ENCODE measurements at regions not wholly inside any gene's neighbourhood (a gene's known extent, or its start where the extent isn't known, plus 50 kb on each side); places are given as distances from the start of the nearest gene placed in this dataset.

DNA sequence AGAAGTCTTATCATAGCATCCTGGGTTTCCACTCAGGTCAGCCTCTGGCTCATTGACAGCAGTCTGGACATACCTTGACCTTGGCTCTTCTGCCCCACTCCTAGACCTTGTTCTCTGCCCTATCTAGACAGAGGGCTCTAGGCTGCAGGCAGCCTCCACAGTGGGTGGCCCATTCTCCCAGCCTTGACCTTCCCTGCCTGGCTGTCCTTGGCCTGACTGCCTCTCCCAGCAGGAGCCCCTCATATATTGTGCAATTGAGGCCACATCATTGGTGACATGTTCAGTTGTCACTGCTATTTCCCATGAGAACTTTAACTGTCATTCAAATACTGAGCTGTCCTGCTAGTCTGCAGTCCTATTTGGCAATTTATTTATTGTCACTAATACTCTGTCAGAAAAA lies 503.4 kb downstream of the PLXNA4 start:
- no peak for DNase-seq

GRCh38 chr7:132072165-132072564 lies 504.1 kb downstream of the PLXNA4 start:
- no peak for DNase-seq

DNA sequence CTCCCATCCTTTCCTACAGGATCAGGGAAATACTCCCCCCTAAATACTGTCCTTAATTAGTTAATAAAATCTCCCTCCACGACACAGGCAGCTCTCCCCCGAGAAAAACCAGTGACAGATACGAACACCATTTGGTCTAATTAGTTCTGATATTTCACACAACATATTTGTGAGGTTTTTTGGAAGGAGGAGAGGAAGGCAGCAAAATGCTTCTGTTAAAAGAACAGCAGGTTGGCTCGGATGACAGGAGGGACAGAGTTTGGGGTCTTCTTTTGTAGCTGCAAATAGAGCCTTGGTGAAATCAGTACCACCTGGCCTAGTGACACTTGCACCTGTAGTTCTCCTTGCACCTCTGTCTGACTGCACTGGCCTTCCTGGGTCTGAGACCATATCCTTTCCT lies 507.0 kb downstream of the PLXNA4 start:
- no peak for DNase-seq

DNA sequence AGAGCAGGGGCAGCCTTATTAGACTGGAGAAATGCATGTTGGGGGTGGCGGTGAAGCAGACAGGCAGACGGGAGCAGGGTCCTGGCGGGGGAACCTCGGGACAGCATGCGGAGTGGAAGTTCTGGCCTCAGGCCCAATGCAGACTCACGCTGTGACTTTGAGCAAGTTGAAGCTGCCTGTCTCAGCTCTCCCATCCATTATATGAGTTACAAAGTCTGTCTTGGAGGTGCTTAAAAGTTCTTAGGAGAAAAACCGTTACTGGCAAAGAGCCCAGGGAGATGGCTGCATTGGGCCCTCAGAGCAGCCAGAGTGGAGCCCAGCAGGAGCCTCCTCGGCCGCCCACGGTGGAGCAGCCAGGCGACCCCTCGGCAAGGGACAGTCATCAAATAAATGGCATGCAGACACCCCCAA lies 509.5 kb downstream of the PLXNA4 start:
- DNase-seq: no peak

DNA sequence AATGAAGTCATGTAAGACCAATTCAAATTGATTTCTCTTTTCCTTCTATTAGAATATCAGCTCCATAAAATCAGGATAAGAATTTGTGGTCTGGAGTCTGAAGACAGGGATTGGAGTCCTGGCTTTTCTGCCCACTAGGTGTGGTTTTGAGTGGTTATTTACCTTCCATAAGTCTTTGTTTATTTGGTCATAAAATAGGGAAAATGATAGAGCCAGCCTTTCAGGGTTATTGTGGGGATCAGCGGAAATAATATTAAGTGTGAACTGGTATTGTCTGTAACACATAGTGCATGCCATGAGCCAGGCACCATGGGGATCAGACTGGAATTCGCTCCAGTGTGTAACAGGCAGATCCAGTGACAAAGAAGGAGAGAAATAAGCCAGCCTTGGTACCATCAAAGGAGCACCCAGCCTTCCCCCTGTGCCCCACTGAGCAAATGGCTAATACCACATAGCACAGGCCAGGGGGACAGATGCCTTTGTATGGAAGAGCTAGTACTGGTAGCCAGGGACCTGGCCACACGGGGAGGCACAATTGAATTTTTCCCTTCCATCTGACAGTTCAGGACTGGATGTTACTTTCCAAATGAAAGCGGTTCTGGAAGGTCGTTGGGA lies 509.7 kb upstream of the PODXL start:
- no peak for DNase-seq

GRCh38 chr7:132065193-132065988 lies 509.0 kb upstream of the PODXL start:
- DNase-seq: no peak

DNA sequence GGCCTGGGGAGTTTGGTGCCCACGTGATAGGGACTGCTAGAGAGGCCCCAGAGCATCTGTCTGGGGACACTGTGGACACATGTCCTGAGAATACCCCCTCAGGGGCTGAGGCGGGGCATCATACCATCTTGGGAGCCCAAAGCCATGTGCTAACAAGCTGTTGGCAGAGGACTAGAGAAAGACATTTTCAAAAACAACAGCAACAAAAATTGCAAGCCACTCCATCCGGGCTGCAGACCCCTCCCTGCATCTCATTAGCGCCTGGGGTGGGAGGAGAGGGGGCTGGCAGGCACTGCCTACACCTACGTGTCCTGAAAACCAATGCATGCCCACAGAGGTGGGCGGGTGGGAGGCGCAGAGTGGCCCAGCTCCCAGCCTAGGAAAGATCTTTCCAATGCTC lies 507.4 kb upstream of the PODXL start:
- DNase-seq: no peak

DNA sequence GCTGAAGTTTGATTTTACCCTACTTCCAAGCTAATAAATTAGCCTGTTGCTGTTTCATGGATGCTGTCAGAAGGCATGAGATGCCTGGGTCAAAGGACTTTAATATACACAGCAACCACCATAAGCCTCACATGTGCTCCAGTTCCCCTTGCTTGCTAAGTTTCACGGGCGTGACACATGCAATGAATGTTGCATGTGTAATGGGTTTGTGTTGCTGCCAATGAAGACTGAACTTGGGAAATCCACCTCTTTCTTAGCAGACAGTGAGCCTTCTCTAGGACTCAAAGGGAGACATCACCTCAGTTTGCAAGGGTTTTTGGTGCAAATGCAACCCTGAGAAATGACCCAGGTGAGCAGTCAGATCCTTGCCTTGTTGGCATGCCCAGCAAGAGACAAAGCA lies 505.5 kb upstream of the PODXL start:
- DNase-seq: no peak

GRCh38 chr7:132059141-132059540 lies 502.7 kb upstream of the PODXL start:
- DNase-seq: no peak

- DNase-seq: no peak
These were observed 499.1 kb upstream of the PODXL start for GRCh38 chr7:132055336-132056120.

DNA sequence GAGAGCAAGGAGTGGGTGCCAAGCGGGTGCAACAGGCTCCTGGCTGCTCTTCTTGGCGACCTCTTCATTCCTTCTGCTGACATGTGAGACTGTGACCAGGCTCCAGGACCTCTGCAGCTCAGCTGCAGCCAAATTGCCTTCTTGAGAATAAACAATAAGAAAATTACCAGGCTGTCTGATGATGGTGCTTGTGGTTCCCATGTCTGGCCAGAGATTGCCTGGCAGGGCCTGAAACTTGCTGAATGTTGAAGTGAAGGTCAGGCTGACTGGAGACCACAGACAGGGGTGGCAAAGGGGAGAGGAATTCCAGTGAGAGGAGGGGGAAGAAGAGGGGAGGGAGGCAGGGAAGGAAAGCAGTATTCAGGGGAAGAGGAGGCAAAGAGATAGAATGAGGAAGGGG lies 497.4 kb upstream of the PODXL start:
- DNase-seq: no peak

DNA sequence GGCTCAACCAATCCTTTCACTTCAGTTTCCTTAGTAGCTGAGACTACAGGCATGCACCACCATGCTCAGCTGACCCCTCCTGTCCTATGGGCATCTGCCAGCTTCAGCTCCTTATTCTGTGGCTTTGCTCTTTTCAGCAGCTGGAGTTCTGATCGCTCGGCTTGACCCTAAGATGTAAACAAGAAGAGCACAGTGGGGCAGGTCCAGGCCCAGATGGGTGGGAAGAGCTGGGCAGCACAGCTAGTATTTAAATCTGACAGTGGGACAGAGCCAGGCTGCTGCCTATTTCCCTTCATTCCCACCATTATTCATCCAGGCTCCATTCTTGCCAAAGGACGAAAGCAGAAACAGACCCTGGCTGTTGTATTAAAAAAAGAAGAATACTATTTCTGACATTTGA lies 494.9 kb upstream of the PODXL start:
- no peak for DNase-seq

- no peak for DNase-seq
These were observed 493.3 kb upstream of the PODXL start for GRCh38 chr7:132049462-132050304.

DNA sequence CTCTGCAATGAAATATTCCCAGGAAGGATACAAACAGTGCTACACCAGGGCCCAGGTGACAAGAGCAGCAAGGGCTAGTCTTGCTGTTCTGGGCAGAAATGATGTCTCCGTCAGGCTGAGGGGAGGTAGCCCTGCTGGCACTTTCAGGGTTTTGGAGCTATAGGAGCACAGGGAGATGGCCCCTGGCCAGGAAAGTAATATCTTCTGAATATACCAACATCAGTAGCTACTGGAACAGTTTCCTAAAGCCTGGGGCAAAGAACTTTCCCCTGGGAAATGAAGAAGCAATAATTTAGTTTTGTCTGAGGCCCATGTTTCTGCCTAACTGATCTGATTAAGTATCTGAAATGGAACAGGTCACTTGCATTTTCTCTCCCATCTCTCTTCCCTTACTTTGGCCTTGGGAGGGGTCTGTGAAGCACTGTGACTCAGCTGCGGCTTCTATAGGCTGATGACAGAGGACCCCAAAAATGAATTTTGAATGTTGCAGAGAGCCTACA lies 489.1 kb upstream of the PODXL start:
- no peak for DNase-seq

GRCh38 chr7:132045002-132045401 lies 488.6 kb upstream of the PODXL start:
- no peak for DNase-seq

GRCh38 chr7:132044247-132044646 lies 487.8 kb upstream of the PODXL start:
- no peak for DNase-seq

- no peak for DNase-seq
These were observed 484.7 kb upstream of the PODXL start for GRCh38 chr7:132041108-132041507.

DNA sequence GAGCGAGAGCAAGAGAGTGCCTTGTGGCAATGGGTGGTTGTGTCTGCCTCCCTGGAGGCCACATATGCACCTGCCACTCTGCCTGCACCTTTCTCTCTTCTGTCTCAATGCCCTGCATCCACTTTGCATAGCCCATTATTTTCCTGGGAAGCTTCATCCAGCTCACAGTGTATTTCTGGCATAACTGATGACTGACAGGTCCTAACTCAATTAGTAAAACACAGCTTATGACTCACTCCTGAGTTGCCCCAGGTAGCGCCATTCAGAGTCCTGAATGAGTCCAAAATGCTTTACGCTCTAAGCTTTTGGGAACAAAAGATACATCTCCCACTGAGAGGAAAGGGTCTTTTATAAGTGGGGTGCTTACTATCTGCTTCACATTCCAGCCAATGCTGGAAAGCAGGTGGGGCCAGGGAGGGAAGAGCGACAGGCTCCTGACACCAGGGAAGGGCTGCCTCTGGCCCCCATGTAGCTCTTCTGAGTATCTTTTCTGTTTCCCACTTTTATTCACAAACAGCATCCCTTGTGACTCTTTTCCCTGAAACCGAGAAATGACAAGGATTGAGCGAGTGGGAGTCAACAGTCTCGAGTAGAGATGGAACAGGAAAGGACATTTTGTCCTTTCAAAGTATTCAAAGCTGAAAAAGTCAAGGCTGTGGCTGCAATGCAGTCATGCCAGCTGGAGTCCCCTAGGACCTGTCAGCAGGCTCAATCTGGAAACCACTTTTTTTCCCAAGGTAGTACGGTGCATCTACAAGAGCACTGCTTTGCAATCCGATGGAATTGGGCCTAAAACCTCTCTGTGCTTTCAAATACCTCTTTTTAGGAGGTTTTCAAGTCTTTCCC lies 479.3 kb upstream of the PODXL start:
- no peak for DNase-seq

DNA sequence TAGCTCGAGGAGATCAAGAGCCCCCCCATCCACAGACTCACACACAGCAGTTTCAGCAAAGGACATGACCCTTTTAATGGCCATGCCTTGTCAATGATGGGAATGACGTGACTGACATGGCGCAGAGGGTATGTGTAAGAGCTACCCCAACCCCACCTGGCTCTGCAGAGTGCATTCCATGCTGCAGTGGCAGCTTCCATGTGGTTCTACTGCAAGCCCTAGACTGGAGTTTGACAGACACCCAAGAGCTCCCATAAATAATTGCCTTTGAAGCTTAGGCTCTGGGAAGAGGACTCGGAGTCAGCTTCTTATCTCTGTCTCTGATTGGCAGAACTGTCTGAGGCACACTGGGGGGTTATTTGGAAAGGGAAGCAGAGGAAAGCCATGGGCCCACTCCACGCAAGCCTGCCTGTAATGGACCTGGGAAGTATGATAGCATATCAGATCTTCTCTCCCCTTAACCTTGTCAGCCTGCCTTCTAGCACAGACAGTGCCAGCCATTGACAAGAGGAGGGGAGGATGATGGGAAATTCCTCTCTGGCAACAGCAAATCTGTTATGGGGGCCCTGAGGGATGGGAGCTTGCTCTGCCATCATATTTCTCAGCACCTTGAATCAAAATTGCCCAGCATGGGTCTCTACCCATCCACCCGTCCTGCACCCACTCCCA lies 478.5 kb upstream of the PODXL start:
- DNase-seq: no peak

DNA sequence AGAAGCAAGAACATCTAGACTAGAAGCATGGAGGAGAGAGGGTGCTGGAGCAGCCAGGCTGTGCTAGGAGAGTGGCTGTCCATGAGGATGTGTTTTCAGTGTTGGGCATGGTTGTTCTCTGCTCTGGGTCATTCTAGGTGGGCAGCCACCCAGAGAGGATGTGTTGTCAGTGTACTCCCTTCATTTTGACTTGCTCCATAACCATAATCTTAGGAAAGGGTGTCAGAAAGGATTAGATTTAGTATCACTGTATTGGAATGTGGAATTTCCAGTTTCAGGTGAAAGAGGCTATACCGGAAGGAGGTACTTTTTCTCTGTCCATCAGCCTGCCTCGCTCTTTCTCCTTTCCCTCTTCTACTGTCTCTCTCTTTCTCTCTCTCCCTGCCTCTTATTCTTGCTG lies 474.5 kb upstream of the PODXL start:
- DNase-seq: no peak

GRCh38 chr7:132030086-132030568 lies 473.7 kb upstream of the PODXL start:
- no peak for DNase-seq
